NCI-H2196 (cell line): ENCODE measurements at regions not wholly inside any gene's neighbourhood (a gene's known extent, or its start where the extent isn't known, plus 50 kb on each side); places are given as distances from the start of the nearest gene placed in this dataset.

Source experiments
- DNase-seq: peaks from one replicate; lab custom pipeline; 2025; ENCODE audit not compliant: unreplicated experiment; lab: John Stamatoyannopoulos, UW

DNA sequence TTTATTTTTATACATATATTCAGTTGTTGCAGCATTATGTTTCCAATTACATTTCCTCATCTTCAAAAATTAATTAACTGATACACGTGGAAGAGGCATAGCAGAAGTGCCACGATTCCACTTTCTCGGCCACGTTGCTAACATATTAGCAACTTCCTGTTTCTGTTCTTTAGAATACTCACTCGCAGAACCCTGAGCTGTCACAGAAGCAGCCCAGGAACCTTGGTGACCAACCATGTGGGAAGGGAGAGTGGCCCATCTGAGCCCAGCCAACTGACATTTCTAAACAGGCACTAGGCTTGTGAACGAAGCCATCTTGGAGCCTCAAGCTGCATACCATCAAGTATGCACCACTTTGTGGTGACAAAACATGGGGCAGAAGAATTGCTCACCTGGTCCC lies 350.1 kb downstream of the CBLN2 start:
- no peak for DNase-seq

DNA sequence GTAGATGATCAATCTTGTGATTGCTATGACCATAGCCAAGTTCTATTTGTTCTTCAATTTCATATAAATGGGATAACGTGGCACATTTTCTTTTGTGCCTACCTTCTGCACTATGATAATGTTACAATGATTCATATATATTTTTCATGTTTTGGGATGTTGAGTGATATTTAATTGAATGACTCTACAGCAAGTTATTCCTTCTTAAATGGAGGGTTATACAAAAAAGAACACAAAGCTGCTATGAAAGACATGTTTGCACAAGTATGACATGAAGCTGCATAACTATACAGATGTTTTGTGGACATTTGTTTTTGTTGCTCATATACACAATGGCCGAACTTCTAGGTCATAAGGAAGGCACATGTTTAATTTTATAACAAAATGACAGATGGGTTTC lies 356.2 kb downstream of the CBLN2 start:
- no peak for DNase-seq

DNA sequence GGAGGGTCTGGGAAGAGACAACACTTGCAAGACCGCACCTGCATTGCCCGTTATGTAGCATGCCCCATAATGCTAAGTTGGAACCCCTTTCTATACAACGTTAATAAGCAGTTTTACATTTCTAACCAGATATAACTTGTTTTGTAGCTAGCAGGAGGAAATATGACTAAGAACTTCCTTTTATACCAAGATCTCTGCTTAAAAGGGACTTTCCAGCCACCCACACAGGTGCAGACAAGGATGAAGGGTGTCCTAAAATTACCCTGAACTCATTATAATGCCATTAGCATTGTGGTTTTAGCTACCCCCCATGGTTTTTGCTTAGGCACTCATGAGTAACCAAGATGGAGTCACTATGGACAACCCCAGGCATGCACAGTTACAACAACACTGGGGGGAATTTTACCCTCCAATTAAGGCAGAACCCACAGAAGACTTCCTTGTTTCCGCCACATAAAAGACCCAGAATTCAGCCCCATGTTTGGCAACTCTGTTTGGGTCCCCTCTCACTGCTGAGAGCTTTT lies 362.8 kb downstream of the CBLN2 start:
- no peak for DNase-seq

DNA sequence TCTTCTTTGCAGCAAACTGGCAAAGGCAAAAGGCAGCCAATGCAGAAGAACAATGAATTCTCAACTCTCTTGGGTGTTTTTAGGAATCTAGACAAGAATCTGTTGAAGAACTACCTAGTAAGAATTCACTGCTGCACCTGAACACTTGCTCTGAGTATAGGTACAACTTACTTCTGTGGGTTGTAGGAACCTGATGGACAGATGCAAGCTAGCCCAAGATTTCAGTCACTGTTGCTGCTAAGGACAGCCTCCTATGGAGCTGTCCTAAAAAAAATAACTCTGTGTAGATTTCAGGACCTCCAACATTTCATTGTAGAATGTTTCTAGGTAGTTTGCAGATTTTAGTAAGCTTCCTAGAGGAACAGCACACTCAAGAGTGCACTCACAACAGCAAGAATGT lies 363.5 kb downstream of the CBLN2 start:
- no peak for DNase-seq

DNA sequence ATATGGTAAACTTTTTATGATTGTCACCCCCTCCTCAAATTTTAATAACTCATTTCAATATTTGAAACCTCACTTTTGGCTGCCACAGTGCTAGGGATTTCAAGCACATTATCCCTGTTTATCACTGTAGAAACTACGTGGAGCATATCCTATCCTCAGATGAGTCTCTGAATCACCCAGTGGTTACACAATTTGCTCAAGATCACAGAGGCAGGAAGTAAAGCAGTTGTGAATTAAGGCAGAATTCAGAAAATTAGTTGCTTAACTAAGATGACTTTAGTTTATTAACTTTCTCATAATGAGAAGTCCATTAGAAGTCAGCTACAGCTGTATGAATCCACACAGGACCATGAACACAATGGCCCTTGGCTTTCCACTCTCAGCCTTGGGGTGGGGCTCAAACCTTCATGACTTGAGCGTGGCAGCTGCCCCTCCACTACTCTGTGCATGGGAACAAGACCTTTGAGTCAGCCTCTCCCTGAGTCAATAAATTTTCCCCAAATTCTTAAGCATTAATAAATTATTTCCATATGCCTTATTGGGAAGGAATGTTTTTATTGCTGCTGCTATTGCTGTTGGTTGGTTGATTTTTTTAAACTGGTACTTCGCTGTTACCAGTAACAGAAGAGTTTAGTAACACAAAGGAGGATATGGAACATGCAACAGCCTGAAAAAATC lies 369.0 kb downstream of the CBLN2 start:
- no peak for DNase-seq

DNA sequence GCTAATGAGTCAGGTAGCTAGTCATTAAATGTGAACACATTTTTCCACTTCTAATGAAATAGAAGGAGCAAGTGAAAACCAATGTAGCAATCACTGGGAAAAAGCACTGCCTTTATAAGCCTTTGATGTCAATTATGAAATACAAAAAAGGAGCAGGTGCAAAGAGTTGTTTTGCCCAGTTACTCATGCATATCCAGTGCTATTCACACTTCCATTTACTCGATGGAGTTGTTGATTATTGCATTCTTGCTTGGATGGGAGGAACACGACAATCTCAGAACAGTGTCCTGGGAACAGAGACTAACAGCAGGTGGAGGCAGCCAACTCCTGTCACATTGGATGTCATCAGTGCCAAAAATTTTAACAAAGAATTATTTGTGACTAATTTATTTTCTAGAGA lies 372.5 kb downstream of the CBLN2 start:
- no peak for DNase-seq

DNA sequence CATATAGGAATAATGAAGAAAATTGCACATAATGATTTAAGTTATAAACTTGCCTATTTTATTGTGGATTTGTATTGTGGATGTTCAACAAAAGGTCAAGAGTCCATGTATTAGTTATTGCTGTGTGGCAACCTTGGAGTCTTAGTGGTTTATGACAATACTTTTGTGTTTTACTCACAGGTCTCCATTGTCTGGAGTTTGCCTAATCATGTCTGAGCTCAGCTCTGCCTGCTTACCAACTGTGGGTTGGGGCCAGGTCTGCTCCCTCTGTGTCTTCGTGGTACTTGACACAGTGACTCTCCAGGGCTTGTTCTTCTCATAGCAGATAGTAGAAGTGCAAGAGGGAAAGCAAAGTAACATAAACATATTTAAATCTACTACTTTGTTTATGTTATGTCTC lies 382.5 kb downstream of the CBLN2 start:
- DNase-seq, result no peak

DNA sequence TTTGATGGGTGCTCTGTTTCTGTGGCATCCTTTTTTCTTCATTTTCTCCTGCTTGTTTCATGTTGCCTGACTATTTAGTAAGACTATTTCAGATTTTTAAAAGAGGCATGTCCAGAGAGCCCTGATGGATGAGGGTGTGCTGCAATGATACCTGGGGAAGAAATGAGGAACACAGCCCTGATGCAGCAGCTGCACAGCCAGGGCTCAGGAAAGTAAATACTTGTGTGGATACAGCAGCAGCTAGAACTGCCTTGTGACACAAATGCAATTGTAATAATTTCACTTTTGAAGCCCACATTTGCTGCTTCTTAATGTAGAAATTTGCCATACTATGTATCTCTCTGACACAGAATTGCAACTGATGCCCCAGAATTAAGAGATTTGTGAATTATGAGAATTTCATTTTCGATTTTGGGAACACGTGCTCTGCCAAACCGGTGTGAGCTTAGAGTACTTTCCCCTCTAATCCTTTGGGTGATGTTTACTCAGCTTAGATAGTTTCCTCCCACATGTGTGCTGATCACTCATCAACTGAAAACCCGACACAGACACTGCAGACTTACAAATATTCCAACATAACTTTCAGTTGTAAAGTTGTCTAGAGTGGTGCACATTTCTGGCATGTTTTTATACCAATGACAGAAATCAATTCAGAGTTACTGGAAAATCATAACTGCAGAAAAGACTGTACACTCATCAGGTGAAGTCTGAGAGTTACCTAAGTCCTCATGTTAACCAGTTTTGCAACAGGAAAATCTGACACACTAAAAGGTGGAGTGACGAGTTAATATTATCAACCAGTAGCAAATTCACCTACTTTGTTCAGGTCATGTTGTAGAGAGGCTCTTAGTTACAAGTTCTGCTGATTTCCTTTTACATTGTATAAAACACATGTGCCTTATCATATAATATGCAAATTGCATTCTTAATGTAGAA lies 383.4 kb downstream of the CBLN2 start:
- DNase-seq, result no peak

DNA sequence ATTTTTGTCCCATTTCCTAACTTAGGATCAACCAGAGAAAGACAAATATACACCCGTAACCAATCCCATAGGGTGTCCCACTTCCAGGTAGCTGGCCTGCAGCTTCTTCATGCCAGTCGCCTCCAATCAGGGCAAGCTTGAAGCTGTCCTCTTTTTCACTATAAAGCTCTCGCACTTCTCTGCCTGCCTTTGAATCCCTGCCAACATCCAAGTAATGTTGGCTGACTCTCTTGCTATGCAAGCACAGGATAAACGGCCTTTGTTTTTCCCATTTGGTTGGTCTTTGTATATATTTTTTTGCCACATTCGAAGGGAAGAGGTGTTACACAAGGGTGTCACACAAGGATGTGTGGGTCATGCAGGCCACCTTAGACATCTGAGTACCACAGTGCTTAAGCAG lies 388.8 kb downstream of the CBLN2 start:
- no peak for DNase-seq

DNA sequence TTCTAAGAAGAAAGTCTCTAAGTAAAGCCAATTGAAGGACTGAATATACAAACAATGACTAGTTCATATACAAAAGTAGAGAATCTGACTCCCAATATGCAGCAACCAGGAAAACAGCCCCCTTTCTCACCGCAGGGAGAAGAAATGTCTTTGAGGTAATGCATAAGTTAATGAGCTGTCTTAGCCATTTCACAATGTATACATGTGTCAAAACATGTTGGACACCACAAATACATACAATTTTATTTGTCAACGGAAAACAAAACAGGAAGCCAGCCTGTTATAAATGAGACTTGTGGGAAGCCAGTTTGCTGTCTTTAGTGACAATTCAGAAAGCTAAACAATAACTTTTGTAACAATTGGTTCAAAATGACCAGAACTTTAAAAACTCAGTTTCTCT lies 389.2 kb downstream of the CBLN2 start:
- DNase-seq, result no peak

DNA sequence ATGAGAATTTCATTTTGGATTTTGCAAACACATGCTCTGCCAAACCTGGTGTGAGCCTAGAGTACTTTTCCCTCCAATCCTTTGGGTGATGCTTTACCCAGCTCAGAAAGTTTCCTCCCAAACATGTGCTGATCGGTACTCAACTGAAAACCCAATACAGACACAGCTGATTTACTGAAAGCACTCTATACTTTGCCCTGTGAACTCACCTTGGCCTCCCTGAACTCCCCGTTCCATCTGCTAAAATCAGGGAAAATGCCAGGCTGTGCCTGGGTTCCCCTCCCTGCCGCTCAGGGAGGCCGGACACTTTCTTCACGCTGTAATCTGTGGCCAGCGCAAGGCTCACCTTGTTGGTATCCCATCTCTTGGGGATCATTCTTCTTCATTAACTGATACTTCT lies 391.2 kb downstream of the CBLN2 start:
- no peak for DNase-seq

DNA sequence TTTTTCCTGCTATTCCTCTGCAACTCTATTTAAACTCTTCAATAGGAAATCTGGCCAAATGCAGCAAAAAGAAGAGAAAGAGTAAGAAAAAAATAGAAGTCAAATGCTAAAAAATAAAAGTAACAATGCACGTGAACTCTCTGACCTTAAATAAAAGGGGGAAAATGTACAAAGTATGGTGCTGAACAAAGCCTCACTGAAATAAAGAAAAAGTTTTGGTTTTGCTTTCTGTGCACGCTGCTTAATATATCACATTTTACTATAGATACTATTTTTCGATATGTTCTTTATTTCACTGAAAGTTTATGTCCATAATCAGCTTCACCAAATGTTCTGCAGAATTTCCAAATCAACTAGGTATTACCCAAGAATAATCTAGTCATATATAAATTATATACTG lies 396.3 kb downstream of the CBLN2 start:
- no peak for DNase-seq

DNA sequence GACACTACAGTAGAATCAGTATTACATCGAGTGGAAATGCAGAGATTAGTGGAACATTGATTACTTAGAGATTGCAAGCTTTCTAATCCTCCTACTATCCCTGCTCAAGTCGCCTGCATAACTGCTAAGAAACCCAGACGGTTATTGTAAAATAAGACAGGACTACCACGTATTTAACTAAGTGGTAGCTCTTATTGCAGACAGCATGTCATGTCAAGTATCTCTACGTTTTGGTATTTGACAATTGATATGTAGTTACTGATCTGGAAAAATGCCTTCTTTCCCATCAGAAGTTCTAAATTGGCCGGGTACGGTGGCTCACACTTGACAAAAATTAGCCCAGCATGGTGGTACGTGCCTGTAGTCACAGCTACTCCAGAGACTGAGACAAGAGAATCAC lies 404.1 kb downstream of the CBLN2 start:
- DNase-seq, result no peak

DNA sequence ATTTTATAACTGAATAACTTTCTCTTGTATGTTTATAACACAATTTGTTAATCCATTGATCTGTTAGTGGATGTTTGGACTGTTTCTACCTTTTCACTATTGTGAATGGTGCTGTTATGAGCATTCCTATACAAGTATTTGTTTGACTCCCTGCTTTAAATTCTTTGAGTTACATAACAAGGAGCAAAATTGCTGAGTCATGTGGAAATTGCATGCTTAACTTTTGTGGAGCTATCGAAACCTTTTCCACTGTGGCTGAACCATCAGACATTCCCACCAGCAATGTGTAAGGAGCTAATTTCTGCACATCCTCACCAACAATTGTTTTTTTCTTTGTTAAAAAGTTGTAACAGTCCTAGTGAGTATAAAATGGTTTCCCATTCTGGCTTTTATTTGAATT lies 415.5 kb downstream of the CBLN2 start:
- no peak for DNase-seq

DNA sequence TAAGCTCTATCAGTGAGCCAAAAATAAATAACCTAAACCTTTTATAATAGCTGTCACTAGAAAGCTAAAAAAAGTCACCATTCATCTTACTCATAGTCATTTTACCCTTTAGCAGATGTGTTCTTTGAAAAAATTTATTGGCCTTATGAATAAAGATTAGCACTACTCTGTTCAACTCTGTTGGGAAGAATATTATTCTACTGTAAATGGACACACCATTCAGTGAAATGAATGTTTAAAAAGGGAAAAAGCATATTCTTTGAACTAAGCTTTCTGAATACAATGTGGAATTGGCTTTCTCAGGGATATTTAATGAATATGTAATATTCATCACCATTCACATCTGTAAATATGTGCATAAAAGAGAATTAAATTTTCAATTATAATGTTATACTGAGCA lies 422.0 kb downstream of the CBLN2 start:
- no peak for DNase-seq

DNA sequence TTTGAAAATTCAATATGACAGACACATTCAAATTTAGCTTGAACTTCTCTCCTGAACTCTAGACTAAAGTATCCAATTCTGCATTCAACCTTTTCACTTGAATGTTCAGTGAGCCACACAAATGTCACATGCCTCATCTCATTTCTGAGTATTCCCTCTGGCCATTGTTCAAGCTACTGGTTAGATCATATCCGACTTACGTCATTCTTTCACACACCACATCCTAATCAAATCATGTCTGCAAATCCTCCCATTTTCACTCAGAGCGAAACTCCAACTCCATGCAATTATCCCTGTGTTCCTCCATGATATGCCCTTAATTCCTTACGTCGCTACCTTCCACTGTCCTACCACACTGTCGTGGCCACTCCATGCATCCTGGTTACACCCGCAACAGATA lies 425.1 kb downstream of the CBLN2 start:
- DNase-seq, result no peak

DNA sequence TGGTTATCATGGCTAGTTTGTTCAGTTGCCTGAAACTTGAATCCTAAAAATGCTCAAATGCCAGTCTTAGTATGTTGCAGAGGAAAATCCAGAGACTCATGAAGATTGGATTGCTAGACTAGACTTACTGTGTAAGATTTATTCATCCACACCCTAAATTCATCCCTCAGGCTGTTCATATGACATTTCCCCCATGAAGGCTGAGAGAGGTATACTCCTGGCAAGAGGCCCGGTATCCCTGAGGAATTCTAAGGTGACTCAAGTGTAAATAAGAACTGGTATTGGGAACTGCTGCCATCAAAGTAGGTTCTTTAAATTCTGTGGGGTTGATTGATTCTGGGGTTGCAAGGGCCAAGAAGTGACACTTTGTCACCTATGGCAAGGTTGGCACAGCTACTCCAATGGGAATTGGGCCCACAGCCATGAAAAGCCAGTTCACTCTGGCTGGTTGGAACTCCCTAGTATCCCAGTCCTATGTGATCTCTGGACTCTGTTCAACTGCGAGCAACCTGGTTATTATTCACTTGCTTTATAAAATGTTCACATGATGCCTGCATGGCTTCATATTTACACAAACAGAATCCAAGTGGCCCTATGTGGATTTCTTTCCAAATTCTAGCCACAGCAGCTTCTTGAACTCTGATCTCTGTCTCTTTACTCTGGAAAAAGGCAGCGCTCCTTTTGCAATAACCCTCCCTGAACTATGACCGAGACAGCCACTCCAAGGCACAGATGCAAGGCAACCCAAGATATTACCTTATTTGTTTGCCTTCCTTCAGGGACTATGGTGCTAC lies 429.1 kb downstream of the CBLN2 start:
- DNase-seq, result no peak

DNA sequence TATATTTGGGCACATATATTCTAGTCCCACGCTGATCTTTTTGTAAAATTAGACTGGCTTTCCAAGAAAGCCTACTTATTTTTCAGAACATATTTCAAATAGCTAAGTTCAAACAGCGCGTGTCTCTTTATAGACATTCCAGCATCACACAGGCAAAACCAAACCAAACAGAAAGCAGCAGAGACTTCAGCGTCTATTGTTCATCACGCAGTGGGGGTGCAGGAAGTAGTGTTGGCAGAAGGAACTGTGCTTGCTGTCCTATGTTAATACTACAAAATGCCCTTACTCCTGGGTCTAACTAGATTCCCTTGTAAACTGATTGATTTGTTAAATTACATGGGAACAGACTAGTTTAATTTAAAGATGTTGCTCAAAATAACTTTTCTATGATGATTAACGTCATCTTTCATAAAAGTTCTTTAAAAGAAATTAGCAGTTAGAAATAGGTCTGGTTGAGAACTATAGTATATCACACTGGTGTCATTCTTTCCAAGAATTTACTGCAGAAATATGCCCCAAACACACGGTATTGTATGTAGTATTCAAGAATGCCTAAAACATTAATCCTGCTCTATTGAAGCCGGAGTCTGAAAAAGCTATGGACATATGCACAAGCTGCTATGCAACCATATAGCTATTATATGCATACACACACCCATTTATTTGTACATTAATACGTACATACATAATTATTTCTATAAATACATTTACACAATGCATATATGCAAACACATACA lies 436.3 kb downstream of the CBLN2 start:
- DNase-seq, result no peak

DNA sequence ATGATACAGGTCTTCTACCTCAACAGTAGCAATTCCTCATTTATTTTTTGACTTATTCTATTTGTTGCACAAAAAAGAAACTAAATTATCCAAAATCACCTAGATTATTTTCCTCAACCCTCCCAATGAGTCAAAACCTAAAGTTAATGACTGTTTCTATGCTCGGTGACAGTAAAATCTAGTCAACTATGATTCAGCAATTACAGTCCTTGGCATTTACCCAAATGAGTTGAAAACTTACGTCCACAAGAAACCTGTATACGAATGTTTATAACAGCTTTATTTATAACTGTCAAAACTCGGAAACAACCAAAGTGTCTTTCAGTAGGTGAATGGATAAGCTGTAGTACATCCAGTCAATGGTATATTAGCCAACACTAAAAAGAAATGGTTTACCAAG lies 439.3 kb downstream of the CBLN2 start:
- no peak for DNase-seq

DNA sequence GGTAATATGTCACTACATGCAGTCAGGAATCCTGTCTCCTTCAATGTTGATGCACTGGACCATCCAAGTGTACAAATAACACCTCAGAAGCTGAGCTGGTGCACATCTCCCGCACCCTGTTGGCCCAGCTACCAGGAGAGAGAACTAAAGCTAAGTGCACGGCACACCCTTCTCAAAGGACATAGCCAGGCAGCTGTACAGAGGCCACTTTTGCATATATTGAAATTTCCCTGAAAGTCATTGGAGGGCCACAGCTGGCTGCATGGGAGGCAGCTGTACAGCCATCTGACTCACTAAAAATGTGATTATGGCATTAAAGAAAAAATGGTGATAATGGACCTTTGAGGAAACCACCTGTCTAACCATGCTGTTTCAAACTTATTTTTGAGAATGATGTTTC lies 441.7 kb downstream of the CBLN2 start:
- no peak for DNase-seq

DNA sequence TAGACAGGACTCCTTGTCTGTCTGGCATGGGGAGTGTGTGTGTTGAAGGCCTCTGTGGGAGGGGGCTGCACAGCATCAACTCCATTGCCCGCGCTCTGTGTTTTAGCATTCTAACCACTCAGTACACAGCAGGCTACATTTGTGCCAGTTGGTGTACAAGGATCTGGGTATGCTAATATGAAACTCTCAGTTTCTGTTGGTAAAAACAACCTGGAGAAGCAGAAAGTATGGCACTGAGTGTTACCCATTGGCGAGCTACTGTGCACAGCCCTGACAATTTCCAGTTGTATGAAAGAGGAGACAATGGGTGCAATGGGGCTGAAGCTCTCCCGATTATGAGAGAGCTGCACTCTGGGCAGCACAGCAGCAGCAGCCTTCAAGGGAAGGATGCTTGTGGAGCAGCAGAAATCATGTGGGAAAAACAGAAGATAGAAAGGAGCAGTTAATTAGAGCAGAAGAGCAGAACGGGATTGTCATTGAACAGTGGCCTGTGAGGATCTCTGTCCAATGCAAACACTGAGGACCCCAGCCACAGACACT lies 443.6 kb downstream of the CBLN2 start:
- DNase-seq, result no peak
